AG10803 (cell line): ENCODE measurements at regions not wholly inside any gene's neighbourhood (a gene's known extent, or its start where the extent isn't known, plus 50 kb on each side); places are given as distances from the start of the nearest gene placed in this dataset.
A peak's percentile ranks its signal among the peaks of the same experiment; 100 is the strongest.

ENCODE experiments used
- DNase-seq: peaks from one replicate; pipeline ENCODE4 v3.0.0; 2010; ENCODE audit warnings: low read depth
- H3K4me3 ChIP-seq: 2 replicates; pipeline ENCODE4 v1.5.1; 2011; ENCODE audit warnings: mild to moderate bottlenecking, low read length, control low read depth
- CTCF ChIP-seq: conservative IDR thresholded peaks from 2 replicates; pipeline ENCODE4 v1.5.1; 2011; ENCODE audit warnings: mild to moderate bottlenecking, low read length, control low read depth, inconsistent platforms

- TF ChIP-seq CTCF, result no peak
Observed at GRCh38 chr6:71452697-71453370, 164.2 kb downstream of the OGFRL1 start.

GRCh38 chr6:71453371-71453706 lies 164.7 kb downstream of the OGFRL1 start:
- H3K4me3 ChIP-seq, result no peak overlapping the region
- no peak for TF ChIP-seq CTCF
- no peak for DNase-seq

More at GRCh38 chr6:71452697-71453370, 164.2 kb downstream of the OGFRL1 start:
- DNase-seq, result no peak
- H3K4me3 ChIP-seq, result no peak overlapping the region

GRCh38 chr6:71454056-71454455 lies 165.4 kb downstream of the OGFRL1 start:
- DNase-seq, result no peak
- no peak for TF ChIP-seq CTCF
- no peak overlapping the region for H3K4me3 ChIP-seq

GRCh38 chr6:71457929-71458328 lies 169.3 kb downstream of the OGFRL1 start:
- TF ChIP-seq CTCF, result no peak

GRCh38 chr6:71459162-71459561 lies 170.6 kb downstream of the OGFRL1 start:
- DNase-seq, result no peak
- TF ChIP-seq CTCF, result no peak
- H3K4me3 ChIP-seq, result no peak overlapping the region

More at GRCh38 chr6:71457929-71458328, 169.3 kb downstream of the OGFRL1 start:
- no peak for DNase-seq
- H3K4me3 ChIP-seq, result no peak overlapping the region

- TF ChIP-seq CTCF, result no peak
- DNase-seq, result peak; percentile 60
- no peak overlapping the region for H3K4me3 ChIP-seq
Observed at GRCh38 chr6:71460933-71461332, 172.3 kb downstream of the OGFRL1 start.

- H3K4me3 ChIP-seq, result no peak overlapping the region
- no peak for DNase-seq
- no peak for TF ChIP-seq CTCF
Observed at GRCh38 chr6:71463061-71463460, 174.4 kb downstream of the OGFRL1 start.
